NCI-H345 treated with DMSO at 0.1 percent for 48 hours (cell line): ENCODE measurements at regions not wholly inside any gene's neighbourhood (a gene's known extent, or its start where the extent isn't known, plus 50 kb on each side); places are given as distances from the start of the nearest gene placed in this dataset.

Experiments
- DNase-seq: peaks from one replicate; lab custom pipeline; 2025; ENCODE audit not compliant: unreplicated experiment; lab: John Stamatoyannopoulos, UW

GRCh38 chr18:11279461-11279860 is 130.1 kb upstream of the PIEZO2 start:
- DNase-seq, result no peak

GRCh38 chr18:11276678-11277077 is 127.3 kb upstream of the PIEZO2 start:
- no peak for DNase-seq

GRCh38 chr18:11274144-11274794 is 124.9 kb upstream of the PIEZO2 start:
- DNase-seq, result no peak

GRCh38 chr18:11272516-11272915 is 123.1 kb upstream of the PIEZO2 start:
- DNase-seq, result no peak

- no peak for DNase-seq
These were observed 122.6 kb upstream of the PIEZO2 start for GRCh38 chr18:11271954-11272353.

GRCh38 chr18:11269257-11269656 is 119.9 kb upstream of the PIEZO2 start:
- DNase-seq, result no peak

GRCh38 chr18:11268741-11269233 is 119.4 kb upstream of the PIEZO2 start:
- no peak for DNase-seq

- no peak for DNase-seq
These were observed 118.8 kb upstream of the PIEZO2 start for GRCh38 chr18:11268153-11268552.

GRCh38 chr18:11266781-11267480 is 117.6 kb upstream of the PIEZO2 start:
- DNase-seq, result no peak

- DNase-seq, result no peak
These were observed 112.1 kb upstream of the PIEZO2 start for GRCh38 chr18:11261486-11261885.

- DNase-seq, result peak; percentile 2
These were observed 111.6 kb upstream of the PIEZO2 start for GRCh38 chr18:11260961-11261461.

- DNase-seq, result no peak
These were observed 110.2 kb upstream of the PIEZO2 start for GRCh38 chr18:11259469-11260150.

GRCh38 chr18:11258039-11258610 is 108.8 kb upstream of the PIEZO2 start:
- DNase-seq, result no peak

GRCh38 chr18:11256251-11256650 is 106.9 kb upstream of the PIEZO2 start:
- DNase-seq, result no peak

- DNase-seq, result no peak
These were observed 102.5 kb upstream of the PIEZO2 start for GRCh38 chr18:11251891-11252270.

- DNase-seq, result no peak
These were observed 102.0 kb upstream of the PIEZO2 start for GRCh38 chr18:11251229-11251890.

GRCh38 chr18:11249391-11249790 is 100.0 kb upstream of the PIEZO2 start:
- DNase-seq, result no peak

- DNase-seq, result no peak
These were observed 98.1 kb upstream of the PIEZO2 start for GRCh38 chr18:11247381-11247970.

GRCh38 chr18:11246495-11247300 is 97.3 kb upstream of the PIEZO2 start:
- DNase-seq, result no peak

- DNase-seq, result no peak
These were observed 96.5 kb upstream of the PIEZO2 start for GRCh38 chr18:11245879-11246278.
